ENCODE measurements at regions not wholly inside any gene's neighbourhood (a gene's known extent, or its start where the extent isn't known, plus 50 kb on each side); places are given as distances from the start of the nearest gene placed in this dataset.

- no peak for TF ChIP-seq JUND (IDR thresholded peaks at IDR 0.05; ENCODE audit: low read depth)
- in situ Hi-C loops (cut with HindIII; ENCODE audit: low pct_unique_long_range_greater_than_20kb, low sequenced_read_pairs), result no loop called here
- no peak for DNase-seq (ENCODE audit: low read depth in 1 of 2, low spot score in 1 of 2)
Observed at GRCh38 chr1:239804266-239804665, 287.4 kb upstream of the FMN2 start.

- in situ Hi-C loops (cut with HindIII; ENCODE audit: low pct_unique_long_range_greater_than_20kb, low sequenced_read_pairs), result no loop called here
- DNase-seq (ENCODE audit: low read depth in 1 of 2, low spot score in 1 of 2), result no peak
- no peak for TF ChIP-seq JUND (IDR thresholded peaks at IDR 0.05; ENCODE audit: low read depth)
Observed at GRCh38 chr1:239805042-239805441, 286.6 kb upstream of the FMN2 start.

- in situ Hi-C loops (cut with HindIII; ENCODE audit: low pct_unique_long_range_greater_than_20kb, low sequenced_read_pairs), result no loop called here
- TF ChIP-seq JUND (IDR thresholded peaks at IDR 0.05; ENCODE audit: low read depth), result no peak
Observed at GRCh38 chr1:239805851-239806772, 285.6 kb upstream of the FMN2 start.

GRCh38 chr1:239806897-239807296, 284.8 kb upstream of the FMN2 start:
- in situ Hi-C loops (cut with HindIII; ENCODE audit: low pct_unique_long_range_greater_than_20kb, low sequenced_read_pairs), result no loop called here
- TF ChIP-seq JUND (IDR thresholded peaks at IDR 0.05; ENCODE audit: low read depth), result no peak
- DNase-seq (ENCODE audit: low read depth in 1 of 2, low spot score in 1 of 2), result no peak

More at GRCh38 chr1:239805851-239806772, 285.6 kb upstream of the FMN2 start:
- DNase-seq (ENCODE audit: low read depth in 1 of 2, low spot score in 1 of 2), result no peak

- DNase-seq (ENCODE audit: low read depth in 1 of 2, low spot score in 1 of 2), result no peak
- in situ Hi-C loops (cut with HindIII; ENCODE audit: low pct_unique_long_range_greater_than_20kb, low sequenced_read_pairs), result no loop called here
- no peak for TF ChIP-seq JUND (IDR thresholded peaks at IDR 0.05; ENCODE audit: low read depth)
Observed at GRCh38 chr1:239807361-239807760, 284.3 kb upstream of the FMN2 start.

GRCh38 chr1:239810061-239810481, 281.6 kb upstream of the FMN2 start:
- no peak for TF ChIP-seq JUND (IDR thresholded peaks at IDR 0.05; ENCODE audit: low read depth)
- in situ Hi-C loops (cut with HindIII; ENCODE audit: low pct_unique_long_range_greater_than_20kb, low sequenced_read_pairs), result no loop called here
- DNase-seq (ENCODE audit: low read depth in 1 of 2, low spot score in 1 of 2), result no peak

GRCh38 chr1:239811211-239811885, 280.3 kb upstream of the FMN2 start:
- TF ChIP-seq JUND (IDR thresholded peaks at IDR 0.05; ENCODE audit: low read depth), result no peak
- DNase-seq (ENCODE audit: low read depth in 1 of 2, low spot score in 1 of 2), result no peak
- in situ Hi-C loops (cut with HindIII; ENCODE audit: low pct_unique_long_range_greater_than_20kb, low sequenced_read_pairs), result no loop called here

GRCh38 chr1:239812580-239812979, 279.1 kb upstream of the FMN2 start:
- no peak for TF ChIP-seq JUND (IDR thresholded peaks at IDR 0.05; ENCODE audit: low read depth)
- no peak for DNase-seq (ENCODE audit: low read depth in 1 of 2, low spot score in 1 of 2)
- in situ Hi-C loops (cut with HindIII; ENCODE audit: low pct_unique_long_range_greater_than_20kb, low sequenced_read_pairs), result no loop called here

GRCh38 chr1:239814306-239814881, 277.3 kb upstream of the FMN2 start:
- no peak for TF ChIP-seq JUND (IDR thresholded peaks at IDR 0.05; ENCODE audit: low read depth)
- in situ Hi-C loops (cut with HindIII; ENCODE audit: low pct_unique_long_range_greater_than_20kb, low sequenced_read_pairs), result no loop called here
- peak in 1 of 2 experiments; percentile 64 for DNase-seq (ENCODE audit: low read depth in 1 of 2, low spot score in 1 of 2)

GRCh38 chr1:239815074-239815473, 276.6 kb upstream of the FMN2 start:
- in situ Hi-C loops (cut with HindIII; ENCODE audit: low pct_unique_long_range_greater_than_20kb, low sequenced_read_pairs), result no loop called here
- no peak for DNase-seq (ENCODE audit: low read depth in 1 of 2, low spot score in 1 of 2)
- TF ChIP-seq JUND (IDR thresholded peaks at IDR 0.05; ENCODE audit: low read depth), result no peak

- DNase-seq (ENCODE audit: low read depth in 1 of 2, low spot score in 1 of 2), result peak in 1 of 2 experiments; percentile 63
- no peak for TF ChIP-seq JUND (IDR thresholded peaks at IDR 0.05; ENCODE audit: low read depth)
- in situ Hi-C loops (cut with HindIII; ENCODE audit: low pct_unique_long_range_greater_than_20kb, low sequenced_read_pairs), result no loop called here
Observed at GRCh38 chr1:239816081-239816782, 275.5 kb upstream of the FMN2 start.

GRCh38 chr1:239817276-239817675, 274.4 kb upstream of the FMN2 start:
- in situ Hi-C loops (cut with HindIII; ENCODE audit: low pct_unique_long_range_greater_than_20kb, low sequenced_read_pairs), result no loop called here
- no peak for DNase-seq (ENCODE audit: low read depth in 1 of 2, low spot score in 1 of 2)
- no peak for TF ChIP-seq JUND (IDR thresholded peaks at IDR 0.05; ENCODE audit: low read depth)

Measured in T47D (cell line).